Left lung (tissue), 4 donors: ENCODE measurements at regions not wholly inside any gene's neighbourhood (a gene's known extent, or its start where the extent isn't known, plus 50 kb on each side); places are given as distances from the start of the nearest gene placed in this dataset.
"Not testable (repeated sequence)": the region's sequence is repeated elsewhere in the genome, so short reads cannot be mapped to it uniquely, and the experiment has no call there.

ENCODE experiments used
- ATAC-seq: fragments of 200-7000 bp; cut with Tn5 transposase; one replicate; pipeline ENCODE4 v1.9.1; 2020; ENCODE audit warnings: moderate library complexity
- DNase-seq, 4 donors: peaks; one replicate each; pipeline ENCODE4 v3.0.0-alpha.2; 2013 to 2020
- H3K27ac ChIP-seq, 2 donors: fragments of 200-600 bp; sonication (generic) in 1 of 2; one replicate each; pipeline versions ENCODE4 v1.5.0 to v1.8.0; 2020 to 2021
- H3K27me3 ChIP-seq, 2 donors: fragments of 200-600 bp; sonication (generic) in 1 of 2; one replicate each; pipeline versions ENCODE4 v1.5.0 to v1.8.0; 2020 to 2021
- H3K36me3 ChIP-seq, 2 donors: fragments of 200-600 bp; sonication (generic) in 1 of 2; one replicate each; pipeline versions ENCODE4 v1.5.0 to v1.8.0; 2020 to 2021
- H3K4me1 ChIP-seq, 2 donors: fragments of 200-600 bp; one replicate each; pipeline ENCODE4 v1.8.0; 2021
- H3K4me3 ChIP-seq, 2 donors: fragments of 200-600 bp; sonication (generic) in 1 of 2; one replicate each; pipeline versions ENCODE4 v1.5.0 to v1.8.0; 2020 to 2021; ENCODE audit warnings: mild to moderate bottlenecking in 1 of 2
- H3K9me3 ChIP-seq, 2 donors: fragments of 200-600 bp; sonication (generic) in 1 of 2; one replicate each; pipeline versions ENCODE4 v1.5.0 to v1.8.0; 2020 to 2021
- CTCF ChIP-seq, 2 donors: fragments of 200-600 bp; sonication (generic) in 1 of 2; IDR thresholded peaks; one replicate each; pipeline versions ENCODE4 v1.5.0 to v1.8.0; 2021; ENCODE audit warnings: antibody characterized with exemption in 2 of 2
- intact Hi-C, 2 donors: fragments of 100-400 bp; cut with DNase I; formaldehyde crosslinking; loops; one replicate each; pipeline versions ENCODE4 v1.11.2 to v1.14.2; 2022
- donor health status: DM: no; HTN: yes; CAD: no.
- donor health status: DM: no; HTN: no; CAD: no.

DNA sequence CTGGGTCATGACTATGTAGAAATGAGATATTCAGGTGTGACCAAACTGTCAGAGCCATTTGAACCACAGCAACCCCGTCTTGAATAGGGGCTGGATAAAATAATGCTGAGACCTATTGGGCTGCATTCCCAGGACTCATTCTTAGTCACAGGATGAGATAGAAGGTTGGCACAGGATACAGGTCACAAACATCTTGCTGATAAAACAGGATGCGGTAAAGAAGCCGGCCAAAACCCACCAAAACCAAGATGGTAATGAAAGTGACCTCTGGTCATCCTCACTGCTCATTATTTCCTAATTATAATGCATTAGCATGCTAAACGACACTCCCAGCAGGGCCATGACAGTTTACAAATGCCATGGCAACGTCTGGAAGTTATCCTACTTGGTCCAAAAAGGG is 545.5 kb downstream of the TMEM114 start:
- peaks cover 0 to 9% of the 10 kb centered on the region in 2 donors for H3K9me3 ChIP-seq
- no peak overlapping the region for H3K27ac ChIP-seq

DNA sequence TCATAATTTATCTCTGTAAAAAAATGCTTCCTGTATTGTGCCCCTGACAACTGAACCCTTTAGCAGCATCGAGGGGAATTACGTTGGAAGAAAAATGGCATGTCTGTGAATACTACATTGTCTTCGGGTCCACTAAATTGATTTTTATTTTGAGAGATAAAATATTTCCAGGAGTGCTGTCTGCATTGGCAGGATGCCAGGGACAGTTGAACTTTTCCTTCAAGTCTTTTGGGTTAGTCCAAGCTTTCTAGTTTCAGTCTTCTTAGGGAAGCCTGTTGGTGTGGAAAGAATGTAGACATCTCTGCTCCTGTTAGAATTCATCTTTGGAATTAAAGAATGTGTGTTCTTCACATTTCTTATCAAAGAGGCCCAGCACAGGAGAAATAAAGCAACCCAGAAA is 557.9 kb downstream of the TMEM114 start:
- no peak overlapping the region for H3K4me3 ChIP-seq
- H3K27ac ChIP-seq = no peak overlapping the region
- TF ChIP-seq CTCF (IDR thresholded peaks at IDR 0.05) = no peak
- DNase-seq (no peak), ATAC-seq (no peak)
- H3K27me3 ChIP-seq = no peaks in the 10 kb centered on the region
- intact Hi-C loops = no loop called here
- H3K4me1 ChIP-seq = no peaks in the 10 kb centered on the region
- peaks cover 0 to 17% of the 10 kb centered on the region in 2 donors for H3K9me3 ChIP-seq
- H3K36me3 ChIP-seq = no peaks in the 10 kb centered on the region

More for the DNA sequence above, 545.5 kb downstream of the TMEM114 start:
- H3K36me3 ChIP-seq = no peaks in the 10 kb centered on the region
- DNase-seq (no peak), ATAC-seq (no peak)
- H3K4me1 ChIP-seq = no peaks in the 10 kb centered on the region
- no peak for TF ChIP-seq CTCF (IDR thresholded peaks at IDR 0.05)
- intact Hi-C loops = no loop called here
- no peak overlapping the region for H3K4me3 ChIP-seq
- no peaks in the 10 kb centered on the region for H3K27me3 ChIP-seq

- DNase-seq, H3K36me3 ChIP-seq, H3K4me1 ChIP-seq, ATAC-seq, H3K27ac ChIP-seq, H3K4me3 ChIP-seq, intact Hi-C loops, H3K27me3 ChIP-seq: not testable (repeated sequence)
- peaks cover 0 to 21% of the 10 kb centered on the region in 2 donors for H3K9me3 ChIP-seq
Measured at GRCh38 chr16:8030004-8030403, 560.3 kb downstream of the TMEM114 start.

DNA sequence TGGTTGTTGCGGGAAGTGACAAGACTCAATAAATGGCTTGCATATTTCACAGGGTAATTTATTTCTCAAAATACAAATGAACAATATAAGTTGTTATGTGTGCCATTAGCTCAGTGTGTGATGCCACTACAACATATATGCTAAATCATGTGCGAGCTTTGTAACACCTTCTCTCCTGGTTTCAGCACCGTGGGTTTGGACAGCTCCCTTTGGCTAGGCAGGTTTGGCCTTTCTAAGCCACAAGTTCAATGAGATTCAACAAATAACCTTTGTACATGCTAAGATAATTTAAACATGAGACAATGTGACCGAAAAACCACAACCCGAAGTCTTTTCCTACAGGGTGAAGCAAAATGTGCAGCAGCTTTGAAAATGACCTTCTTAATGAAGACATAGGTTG is 563.9 kb downstream of the TMEM114 start:
- Histone ChIP-seq H3K36me3 (no peaks in the 10 kb centered on the region), H3K27me3 (no peaks in the 10 kb centered on the region), H3K9me3 (peaks cover 0 to 19% of the 10 kb centered on the region in 2 donors), H3K4me1 (no peaks in the 10 kb centered on the region), H3K4me3 (no peak overlapping the region), H3K27ac (no peak overlapping the region)
- DNase-seq (peak in 1 of 4 donors; percentile 3), ATAC-seq (no peak)
- intact Hi-C loops = no loop called here
- no peak for TF ChIP-seq CTCF (IDR thresholded peaks at IDR 0.05)

GRCh38 chr16:8023326-8023725 is 567.0 kb downstream of the TMEM114 start:
- Histone ChIP-seq H3K27me3 (no peaks in the 10 kb centered on the region), H3K27ac (no peak overlapping the region), H3K36me3 (no peaks in the 10 kb centered on the region), H3K4me1 (no peaks in the 10 kb centered on the region), H3K4me3 (no peak overlapping the region), H3K9me3 (peaks cover 0 to 11% of the 10 kb centered on the region in 2 donors)
- DNase-seq (no peak), ATAC-seq (no peak)
- TF ChIP-seq CTCF (IDR thresholded peaks at IDR 0.05) = no peak
- intact Hi-C loops = no loop called here

DNA sequence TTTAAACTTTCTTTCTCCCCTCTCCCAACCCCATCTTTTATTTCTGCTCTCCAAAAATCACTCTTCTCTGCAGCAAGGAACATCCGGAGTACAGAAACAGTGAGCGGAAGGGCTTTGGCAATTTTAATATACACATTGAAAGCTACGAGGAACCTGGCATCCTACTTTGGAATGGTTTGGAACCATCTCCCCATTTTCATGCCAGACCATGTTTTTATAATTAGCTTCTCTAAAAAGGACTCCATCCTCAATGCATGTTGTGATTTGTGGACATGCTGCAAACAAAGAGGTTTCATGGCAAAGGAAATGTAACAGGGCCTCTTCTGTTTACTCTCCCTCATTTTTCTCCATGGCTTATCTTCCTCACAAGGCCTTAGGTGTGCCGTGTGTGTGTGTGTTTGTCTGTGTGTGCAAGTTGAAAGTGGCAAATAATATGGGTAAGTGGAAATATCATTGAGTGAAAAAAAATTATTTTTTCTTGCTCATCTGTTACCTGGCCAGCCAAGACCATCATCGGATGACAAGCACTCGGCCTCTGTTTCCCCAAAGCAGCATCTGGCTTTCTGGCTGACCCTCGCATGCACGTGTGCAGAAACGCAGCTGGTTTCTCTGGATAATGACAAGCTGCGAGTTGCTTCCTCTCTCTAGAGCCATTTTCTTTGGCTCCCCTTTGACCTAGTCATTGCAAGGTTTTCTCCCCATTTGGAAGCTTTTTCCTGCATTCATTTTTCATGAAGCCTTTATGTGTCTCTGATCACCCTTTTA is 585.0 kb downstream of the TMEM114 start:
- Histone ChIP-seq H3K27ac (no peak overlapping the region), H3K4me1 (no peaks in the 10 kb centered on the region), H3K4me3 (no peak overlapping the region), H3K27me3 (no peaks in the 10 kb centered on the region), H3K9me3 (peaks cover 0 to 8% of the 10 kb centered on the region in 2 donors), H3K36me3 (no peaks in the 10 kb centered on the region)
- no peak for TF ChIP-seq CTCF (IDR thresholded peaks at IDR 0.05)
- intact Hi-C loops = no loop called here
- no peak for DNase-seq
- no peak for ATAC-seq
